ENCODE measurements at regions not wholly inside any gene's neighbourhood (a gene's known extent, or its start where the extent isn't known, plus 50 kb on each side); places are given as distances from the start of the nearest gene placed in this dataset.

DNA sequence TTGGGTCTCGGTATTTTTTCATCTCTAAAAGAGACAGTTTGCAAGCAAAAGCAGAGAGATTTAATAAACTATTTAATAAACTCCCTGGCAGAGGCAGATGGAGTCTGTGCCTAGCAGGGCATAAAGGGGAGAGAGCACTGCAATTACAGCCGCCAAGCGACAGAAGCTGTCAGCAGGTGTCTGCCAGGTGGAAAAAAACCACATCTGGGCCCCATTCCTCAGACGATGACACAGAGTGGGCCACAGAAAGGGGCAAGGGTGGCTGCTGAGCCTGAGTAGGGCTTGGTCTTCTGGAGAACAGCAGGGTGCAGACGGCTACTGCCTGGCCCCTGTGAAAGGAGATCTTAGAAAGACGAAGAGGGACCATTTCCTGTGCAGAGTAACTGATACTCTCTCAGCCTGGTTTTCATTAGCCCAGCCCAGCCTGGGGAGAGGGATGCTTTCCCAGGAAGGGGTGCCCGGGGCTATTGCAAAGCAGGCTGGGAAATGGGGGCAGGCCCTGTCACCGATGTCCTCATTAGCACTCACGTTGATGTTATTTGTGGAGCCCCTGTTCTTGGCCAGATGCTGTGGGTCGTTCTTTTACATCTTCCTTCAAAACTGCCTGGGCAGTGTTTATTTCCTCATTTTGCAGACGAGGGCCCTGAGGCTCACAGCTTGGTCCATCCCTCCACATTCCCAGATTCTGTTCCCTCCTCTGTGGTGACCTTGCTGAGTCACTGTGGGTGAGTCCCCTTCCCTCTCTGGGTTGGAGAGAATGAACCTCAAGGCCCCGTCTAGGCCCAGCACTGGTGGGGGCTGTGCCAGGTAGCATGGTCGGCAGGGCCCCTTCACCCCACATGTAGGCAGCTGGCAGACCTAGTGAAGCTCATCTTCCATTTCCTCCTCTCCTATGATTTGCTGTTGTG, 472.7 kb downstream of the PTPRU start:
- TF ChIP-seq CTCF (IDR thresholded peaks at IDR 0.05; ENCODE audit: unreplicated experiment), result no peak
- no peak overlapping the region for H3K4me3 Mint-ChIP-seq (ENCODE audit: unreplicated experiment)
- peaks cover 24% of the 10 kb centered on the region for H3K4me1 Mint-ChIP-seq (ENCODE audit: unreplicated experiment)
- no peak overlapping the region for H3K27ac Mint-ChIP-seq (ENCODE audit: unreplicated experiment)
- no peaks in the 10 kb centered on the region for H3K36me3 Mint-ChIP-seq (ENCODE audit: low read depth, unreplicated experiment)
- peaks cover 12% of the 10 kb centered on the region for H3K27me3 Mint-ChIP-seq (ENCODE audit: unreplicated experiment)
- no peaks in the 10 kb centered on the region for H3K9me3 Mint-ChIP-seq (ENCODE audit: unreplicated experiment)
- no peak for DNase-seq (ENCODE audit: low spot score)

GRCh38 chr1:29708381-29708780, 472.1 kb downstream of the PTPRU start:
- no peak overlapping the region for H3K27ac Mint-ChIP-seq (ENCODE audit: unreplicated experiment)
- no peaks in the 10 kb centered on the region for H3K9me3 Mint-ChIP-seq (ENCODE audit: unreplicated experiment)
- no peak for TF ChIP-seq CTCF (IDR thresholded peaks at IDR 0.05; ENCODE audit: unreplicated experiment)
- peaks cover 12% of the 10 kb centered on the region for H3K27me3 Mint-ChIP-seq (ENCODE audit: unreplicated experiment)
- H3K4me3 Mint-ChIP-seq (ENCODE audit: unreplicated experiment), result no peak overlapping the region
- H3K4me1 Mint-ChIP-seq (ENCODE audit: unreplicated experiment), result peaks cover 26% of the 10 kb centered on the region
- no peaks in the 10 kb centered on the region for H3K36me3 Mint-ChIP-seq (ENCODE audit: low read depth, unreplicated experiment)
- DNase-seq (ENCODE audit: low spot score), result no peak

DNA sequence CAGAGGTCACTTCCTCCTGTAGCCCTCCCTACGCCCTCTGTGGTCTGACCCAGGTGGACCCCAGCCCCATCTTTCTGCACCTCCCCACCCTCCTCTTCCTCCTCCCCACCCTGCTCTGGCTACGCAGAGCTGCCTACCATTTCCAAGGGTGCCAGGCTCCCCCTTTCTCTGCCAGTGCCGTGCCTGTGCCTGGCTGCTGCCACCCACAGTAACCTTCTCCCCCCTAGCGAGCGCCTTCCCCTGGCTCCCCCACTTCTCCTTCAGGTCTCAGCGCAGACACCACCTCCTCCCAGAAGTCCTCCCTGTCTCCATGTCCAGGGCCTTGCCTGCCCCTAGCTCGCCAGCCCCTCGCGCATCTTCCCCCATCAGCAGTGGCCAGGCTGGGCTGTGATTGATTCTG, 471.5 kb downstream of the PTPRU start:
- no peak for DNase-seq (ENCODE audit: low spot score)
- Mint-ChIP-seq H3K36me3 (ENCODE audit: low read depth, unreplicated experiment) (no peaks in the 10 kb centered on the region), H3K27me3 (ENCODE audit: unreplicated experiment) (peaks cover 8% of the 10 kb centered on the region), H3K4me3 (ENCODE audit: unreplicated experiment) (no peak overlapping the region), H3K9me3 (ENCODE audit: unreplicated experiment) (no peaks in the 10 kb centered on the region), H3K27ac (ENCODE audit: unreplicated experiment) (no peak overlapping the region), H3K4me1 (ENCODE audit: unreplicated experiment) (peaks cover 26% of the 10 kb centered on the region)
- TF ChIP-seq CTCF (IDR thresholded peaks at IDR 0.05; ENCODE audit: unreplicated experiment), result no peak

- TF ChIP-seq CTCF (IDR thresholded peaks at IDR 0.05; ENCODE audit: unreplicated experiment), result peak; percentile 32
- H3K36me3 Mint-ChIP-seq (ENCODE audit: low read depth, unreplicated experiment), result no peaks in the 10 kb centered on the region
- H3K27me3 Mint-ChIP-seq (ENCODE audit: unreplicated experiment), result peaks cover 8% of the 10 kb centered on the region
- peak; percentile 67 for DNase-seq (ENCODE audit: low spot score)
- no peak overlapping the region for H3K27ac Mint-ChIP-seq (ENCODE audit: unreplicated experiment)
- H3K4me1 Mint-ChIP-seq (ENCODE audit: unreplicated experiment), result peaks cover 23% of the 10 kb centered on the region
- no peaks in the 10 kb centered on the region for H3K9me3 Mint-ChIP-seq (ENCODE audit: unreplicated experiment)
- H3K4me3 Mint-ChIP-seq (ENCODE audit: unreplicated experiment), result no peak overlapping the region
Observed at GRCh38 chr1:29706936-29707335, 470.6 kb downstream of the PTPRU start.

- no peak for TF ChIP-seq CTCF (IDR thresholded peaks at IDR 0.05; ENCODE audit: unreplicated experiment)
- Mint-ChIP-seq H3K27me3 (ENCODE audit: unreplicated experiment) (peaks cover 6% of the 10 kb centered on the region), H3K27ac (ENCODE audit: unreplicated experiment) (no peak overlapping the region), H3K4me1 (ENCODE audit: unreplicated experiment) (peaks cover 18% of the 10 kb centered on the region), H3K9me3 (ENCODE audit: unreplicated experiment) (no peaks in the 10 kb centered on the region), H3K4me3 (ENCODE audit: unreplicated experiment) (no peak overlapping the region), H3K36me3 (ENCODE audit: low read depth, unreplicated experiment) (no peaks in the 10 kb centered on the region)
- DNase-seq (ENCODE audit: low spot score), result no peak
Observed at GRCh38 chr1:29704430-29704829, 468.1 kb downstream of the PTPRU start.

All from endothelial cell (in vitro differentiated cells).